Pancreas (tissue), 10 donors: ENCODE measurements at regions not wholly inside any gene's neighbourhood (a gene's known extent, or its start where the extent isn't known, plus 50 kb on each side); places are given as distances from the start of the nearest gene placed in this dataset.

Source experiments
- ATAC-seq, 4 donors: fragments of 200-7000 bp; cut with Tn5 transposase; one replicate each; pipeline versions ENCODE4 v1.8.0 to v1.9.1; 2020; ENCODE audit warnings: mild to moderate bottlenecking in 4 of 4, moderate library complexity in 4 of 4
- DNase-seq, 6 donors: peaks; one replicate each; pipeline ENCODE4 v3.0.0-alpha.2; 2020
- FAIRE-seq: peaks from 2 replicates; lab custom pipeline; 2012; peaks lifted over from hg19 to GRCh38; lab: Jason Lieb, UNC
- H3K27ac ChIP-seq, 4 donors: fragments of 200-600 bp; sonication (generic); 1 replicate in 3 of 4; 2 replicates in 1 of 4; pipeline versions ENCODE4 v1.5.0 to v1.8.0; 2020
- H3K27me3 ChIP-seq, 4 donors: fragments of 200-600 bp; one replicate each; pipeline ENCODE4 v1.8.0; 2021
- H3K36me3 ChIP-seq, 3 donors: fragments of 200-600 bp; sonication (generic) in 1 of 3; one replicate each; pipeline versions ENCODE4 v1.5.0 to v1.8.0; 2020 to 2021
- H3K4me1 ChIP-seq, 3 donors: fragments of 200-600 bp; one replicate each; pipeline ENCODE4 v1.8.0; 2021
- H3K4me3 ChIP-seq, 4 donors: fragments of 200-600 bp; sonication (generic) in 2 of 4; one replicate each; pipeline versions ENCODE4 v1.5.0 to v1.8.0; 2020 to 2021
- H3K9me3 ChIP-seq, 4 donors: fragments of 200-600 bp; one replicate each; pipeline ENCODE4 v1.8.0; 2021
- WGBS, 2 donors: extraction: QIAGEN DNeasy Blood & Tissue Kit; methylation state at CpG; one replicate each; pipeline ENCODE4 v1.1.7; 2013; 5-methylcytosine and 5-hydroxymethylcytosine counted together
- intact Hi-C, 3 donors: fragments of 100-400 bp; cut with DNase I; formaldehyde crosslinking; loops; one replicate each; pipeline versions ENCODE4 v1.11.1 to v1.14.2; 2022
- TF ChIP-seq, protein P1 (sequence below), 4 donors: fragments of 200-600 bp; sonication (generic) in 3 of 4; IDR thresholded peaks; one replicate each; pipeline versions ENCODE4 v1.5.0 to v1.8.0; 2021; ENCODE audit warnings: antibody characterized with exemption in 4 of 4
- donor health status: healthy with polysubstance abuse.
- donor health status: DM: no; HTN: no; CAD: no; lungs with moderate emphysema.
- donor health status: DM: no; HTN: no; CAD: no.
- donor health status: control.
- donor health status: control.
- donor health status: Bipolar disorder and iron deficiency.
- donor health status: DM: yes; HTN: yes; CAD: no.
- donor health status: DM: no; HTN: no; CAD: no.
- donor health status: DM: no; HTN: no; CAD: no.
- donor health status: DM: yes; HTN: yes; CAD: no.

DNA sequence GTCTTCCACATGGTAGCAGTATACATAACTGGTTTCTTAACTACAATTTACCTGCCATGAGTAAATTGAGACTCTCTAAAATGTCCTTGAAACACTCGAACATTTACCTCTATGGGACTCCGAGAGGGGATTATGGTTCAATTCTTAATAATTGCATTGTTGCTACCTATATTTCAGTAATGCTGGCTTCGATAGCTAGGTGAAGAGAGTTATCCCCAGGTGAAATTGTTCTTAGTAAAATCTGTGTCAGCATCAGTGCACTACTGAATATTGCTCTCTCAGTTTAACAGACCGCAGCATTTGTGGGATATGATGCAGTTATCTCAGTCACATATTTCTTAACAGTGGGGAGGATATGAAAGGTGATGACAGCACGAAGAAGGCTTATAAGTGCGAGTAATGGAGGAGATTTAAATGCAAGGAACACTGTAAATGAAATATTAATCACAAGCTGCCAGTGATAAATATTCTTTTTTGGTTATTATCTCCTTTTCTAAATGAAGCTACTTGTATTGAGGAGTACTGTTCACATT is 801.9 kb downstream of the BRINP3 start:
- H3K4me1 ChIP-seq: no peaks in the 10 kb centered on the region
- no peak overlapping the region for H3K4me3 ChIP-seq
- 66 to 79% methylated on average over 6 of the region's 6 CpGs for WGBS, 2 donors
- FAIRE-seq (no peak), DNase-seq (no peak), ATAC-seq (no peak)
- no peak overlapping the region for H3K27ac ChIP-seq
- TF ChIP-seq, protein P1, sequence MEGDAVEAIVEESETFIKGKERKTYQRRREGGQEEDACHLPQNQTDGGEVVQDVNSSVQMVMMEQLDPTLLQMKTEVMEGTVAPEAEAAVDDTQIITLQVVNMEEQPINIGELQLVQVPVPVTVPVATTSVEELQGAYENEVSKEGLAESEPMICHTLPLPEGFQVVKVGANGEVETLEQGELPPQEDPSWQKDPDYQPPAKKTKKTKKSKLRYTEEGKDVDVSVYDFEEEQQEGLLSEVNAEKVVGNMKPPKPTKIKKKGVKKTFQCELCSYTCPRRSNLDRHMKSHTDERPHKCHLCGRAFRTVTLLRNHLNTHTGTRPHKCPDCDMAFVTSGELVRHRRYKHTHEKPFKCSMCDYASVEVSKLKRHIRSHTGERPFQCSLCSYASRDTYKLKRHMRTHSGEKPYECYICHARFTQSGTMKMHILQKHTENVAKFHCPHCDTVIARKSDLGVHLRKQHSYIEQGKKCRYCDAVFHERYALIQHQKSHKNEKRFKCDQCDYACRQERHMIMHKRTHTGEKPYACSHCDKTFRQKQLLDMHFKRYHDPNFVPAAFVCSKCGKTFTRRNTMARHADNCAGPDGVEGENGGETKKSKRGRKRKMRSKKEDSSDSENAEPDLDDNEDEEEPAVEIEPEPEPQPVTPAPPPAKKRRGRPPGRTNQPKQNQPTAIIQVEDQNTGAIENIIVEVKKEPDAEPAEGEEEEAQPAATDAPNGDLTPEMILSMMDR (IDR thresholded peaks at IDR 0.05): no peak
- intact Hi-C loops: no loop called here
- H3K27me3 ChIP-seq: no peaks in the 10 kb centered on the region
- no peaks in the 10 kb centered on the region for H3K36me3 ChIP-seq
- H3K9me3 ChIP-seq: no peaks in the 10 kb centered on the region

DNA sequence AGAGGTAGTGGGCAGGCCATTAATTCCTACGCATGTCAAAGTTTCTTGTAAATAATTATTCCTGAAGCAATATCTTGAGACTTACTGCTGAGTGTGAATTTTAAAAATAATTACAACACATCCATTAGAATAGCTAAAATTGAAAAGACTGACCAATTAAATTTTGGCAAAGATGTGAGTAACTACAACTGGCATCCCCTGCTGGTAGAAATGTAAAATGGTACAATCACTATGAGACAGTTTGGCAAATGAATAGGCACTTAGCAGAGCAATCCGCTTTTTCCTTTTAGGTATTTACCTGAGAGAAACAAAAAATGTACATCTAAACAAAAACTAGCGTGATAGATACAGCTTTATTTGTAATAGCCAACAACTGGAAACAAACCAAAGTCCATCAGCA is 798.9 kb downstream of the BRINP3 start:
- WGBS, 2 donors: 67 to 86% methylated on average over 3 of the region's 3 CpGs

DNA sequence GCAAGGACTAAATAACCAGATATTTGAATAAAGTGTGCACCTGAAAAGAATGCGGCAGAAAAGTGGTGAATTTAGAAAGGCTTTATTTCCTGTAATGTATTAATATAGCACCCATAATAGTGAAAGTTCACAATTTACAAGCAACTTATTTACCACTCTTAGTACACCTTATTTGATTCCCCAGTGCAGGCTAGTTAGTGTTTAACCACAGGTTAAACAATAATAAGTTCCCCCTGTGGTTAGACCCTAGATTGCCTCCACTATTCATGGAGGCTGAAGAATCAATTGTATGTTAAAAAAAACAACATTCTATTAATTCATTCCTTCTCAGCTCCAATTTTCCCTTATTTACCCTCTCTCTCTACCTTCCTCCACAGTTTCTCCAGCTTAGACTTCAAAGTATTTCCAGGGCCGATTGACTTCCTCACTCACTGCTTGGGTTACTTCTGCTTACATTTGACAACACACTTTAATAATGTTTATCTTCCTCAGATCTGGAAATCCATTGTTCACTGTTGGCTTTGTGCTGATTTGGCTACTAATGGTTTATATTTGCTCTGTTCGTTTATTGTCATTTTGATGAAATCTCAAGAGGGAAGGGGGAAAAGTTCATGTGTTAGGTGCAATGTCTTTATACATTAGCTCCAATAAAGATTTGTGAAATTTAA is 796.3 kb downstream of the BRINP3 start:
- no peak for ATAC-seq
- Histone ChIP-seq H3K4me1 (no peaks in the 10 kb centered on the region), H3K4me3 (no peak overlapping the region), H3K27ac (no peak overlapping the region), H3K36me3 (no peaks in the 10 kb centered on the region), H3K9me3 (no peaks in the 10 kb centered on the region), H3K27me3 (no peaks in the 10 kb centered on the region)
- WGBS, 2 donors: 31% methylated on average over 3 of the region's 3 CpGs
- FAIRE-seq: no peak
- TF ChIP-seq, protein P1 (IDR thresholded peaks at IDR 0.05): no peak
- intact Hi-C loops: no loop called here
- no peak for DNase-seq

More for the DNA sequence above, 798.9 kb downstream of the BRINP3 start:
- no peak for ATAC-seq
- intact Hi-C loops: no loop called here
- H3K4me3 ChIP-seq: no peak overlapping the region
- H3K9me3 ChIP-seq: no peaks in the 10 kb centered on the region
- no peak for DNase-seq
- no peaks in the 10 kb centered on the region for H3K36me3 ChIP-seq
- H3K27me3 ChIP-seq: no peaks in the 10 kb centered on the region
- no peak for FAIRE-seq
- TF ChIP-seq, protein P1 (IDR thresholded peaks at IDR 0.05): no peak
- no peak overlapping the region for H3K27ac ChIP-seq
- H3K4me1 ChIP-seq: no peaks in the 10 kb centered on the region

DNA sequence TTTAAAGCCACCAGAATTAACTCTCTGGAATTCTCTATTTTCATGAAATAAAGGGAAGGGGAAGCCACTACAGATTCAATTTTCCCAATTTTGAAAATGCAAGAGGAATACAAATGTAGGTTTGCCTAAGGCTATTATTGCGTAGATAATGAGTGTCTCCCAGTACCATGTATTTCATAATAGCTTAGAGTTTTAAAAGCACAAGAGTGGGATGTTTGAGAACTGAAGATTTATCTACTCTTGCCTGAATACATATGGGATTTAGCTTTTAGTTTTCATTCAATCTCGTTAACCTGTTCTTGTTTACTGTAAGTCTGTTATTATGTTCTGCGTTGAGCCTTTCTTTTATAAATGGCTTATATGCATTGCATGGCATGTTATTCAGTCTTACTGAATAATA is 795.1 kb downstream of the BRINP3 start:
- TF ChIP-seq, protein P1 (IDR thresholded peaks at IDR 0.05): no peak

DNA sequence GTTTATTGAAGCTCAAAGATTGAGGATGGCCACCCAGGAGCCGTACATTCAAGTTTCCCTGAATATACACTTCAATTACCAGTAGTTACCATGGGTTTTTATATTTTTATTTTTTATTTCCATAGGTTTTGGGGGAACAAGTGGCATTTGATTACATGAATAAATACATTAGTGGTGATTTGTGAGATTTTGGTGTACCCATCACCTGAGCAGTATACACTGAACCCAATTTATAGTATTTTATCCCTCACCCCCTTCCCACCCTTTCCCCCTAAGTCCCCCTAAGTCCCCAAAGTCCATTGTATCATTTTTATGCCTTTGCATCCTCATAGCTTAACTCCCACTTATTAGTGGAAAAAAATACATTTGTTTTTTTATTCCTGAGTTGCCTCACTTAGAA is 791.4 kb downstream of the BRINP3 start:
- H3K9me3 ChIP-seq: no peaks in the 10 kb centered on the region
- TF ChIP-seq, protein P1 (IDR thresholded peaks at IDR 0.05): no peak
- WGBS, 2 donors: 69 to 93% methylated on average over 1 of the region's 1 CpG
- H3K4me3 ChIP-seq: no peak overlapping the region
- H3K36me3 ChIP-seq: no peaks in the 10 kb centered on the region
- intact Hi-C loops: no loop called here
- H3K4me1 ChIP-seq: no peaks in the 10 kb centered on the region
- H3K27me3 ChIP-seq: no peaks in the 10 kb centered on the region
- no peak for ATAC-seq
- no peak for FAIRE-seq
- no peak for DNase-seq
- H3K27ac ChIP-seq: no peak overlapping the region

More for the DNA sequence above, 795.1 kb downstream of the BRINP3 start:
- no peak for DNase-seq
- H3K9me3 ChIP-seq: no peaks in the 10 kb centered on the region
- no peaks in the 10 kb centered on the region for H3K4me1 ChIP-seq
- H3K27me3 ChIP-seq: no peaks in the 10 kb centered on the region
- no peak overlapping the region for H3K27ac ChIP-seq
- no peak for ATAC-seq
- 82 to 93% methylated on average over 3 of the region's 3 CpGs for WGBS, 2 donors
- H3K36me3 ChIP-seq: no peaks in the 10 kb centered on the region
- no peak overlapping the region for H3K4me3 ChIP-seq
- no peak for FAIRE-seq
- intact Hi-C loops: no loop called here
